HepG2 (cell line): ENCODE measurements at regions not wholly inside any gene's neighbourhood (a gene's known extent, or its start where the extent isn't known, plus 50 kb on each side); places are given as distances from the start of the nearest gene placed in this dataset.
A peak's percentile ranks its signal among the peaks of the same experiment; 100 is the strongest.

Experiments used
- BRD4 ChIP-seq: sonication (generic); formaldehyde crosslinking; IDR thresholded peaks from 2 replicates; pipeline ENCODE4 v1.4.0; 2020; ENCODE audit warnings: missing genetic modification reagents
- ELF4 ChIP-seq: sonication (generic); formaldehyde crosslinking; IDR thresholded peaks from 2 replicates; pipeline ENCODE4 v1.5.0; 2020; ENCODE audit warnings: missing genetic modification reagents, mild to moderate bottlenecking, moderate library complexity, borderline replicate concordance
- HOXA3 ChIP-seq: sonication (generic); formaldehyde crosslinking; IDR thresholded peaks from 2 replicates; pipeline ENCODE4 v1.5.0; 2020; ENCODE audit warnings: missing genetic modification reagents
- KMT2B ChIP-seq: IDR thresholded peaks from 2 replicates; pipeline ENCODE4 v1.6.1; 2016; ENCODE audit warnings: missing genetic modification reagents, missing compliant biosample characterization
- NFKBIZ ChIP-seq: IDR thresholded peaks from 2 replicates; pipeline ENCODE4 v1.6.1; 2018; ENCODE audit warnings: missing genetic modification reagents, missing compliant biosample characterization
- PLSCR1 ChIP-seq: sonication (generic); formaldehyde crosslinking; IDR thresholded peaks from 2 replicates; pipeline ENCODE4 v1.5.0; 2020; ENCODE audit warnings: missing genetic modification reagents, mild to moderate bottlenecking, borderline replicate concordance
- POLR2A ChIP-seq, 2 experiments: IDR thresholded peaks; 2 replicates each; pipeline ENCODE4 v1.6.1; 2011; ENCODE audit warnings: low read depth in 2 of 2, low read length in 2 of 2, mild to moderate bottlenecking in 1 of 2, moderate library complexity in 1 of 2; ENCODE audit not compliant: insufficient read depth in 1 of 2
- SMC3 ChIP-seq: IDR thresholded peaks from 2 replicates; pipeline ENCODE4 v1.6.1; 2011; ENCODE audit warnings: low read length, improper control_type of control experiment
- TBL1XR1 ChIP-seq: fragments of 150-350 bp; IDR thresholded peaks from 2 replicates; pipeline ENCODE4 v1.6.1; 2014; ENCODE audit warnings: borderline replicate concordance, low read length; ENCODE audit not compliant: partially characterized antibody
- ZBTB33 ChIP-seq: sonication (generic); formaldehyde crosslinking; IDR thresholded peaks from 2 replicates; pipeline ENCODE4 v1.4.0; 2020; ENCODE audit warnings: missing genetic modification reagents
- ZBTB38 ChIP-seq: sonication (generic); formaldehyde crosslinking; IDR thresholded peaks from 2 replicates; pipeline ENCODE4 v1.5.1; 2020; ENCODE audit warnings: mild to moderate bottlenecking, missing genetic modification reagents
- ZBTB4 ChIP-seq: sonication (generic); formaldehyde crosslinking; IDR thresholded peaks from 2 replicates; pipeline ENCODE4 v1.4.0; 2020; ENCODE audit warnings: missing genetic modification reagents, mild to moderate bottlenecking, borderline replicate concordance
- ZHX2 ChIP-seq, 2 experiments: sonication (generic) in 1 of 2; formaldehyde crosslinking in 1 of 2; IDR thresholded peaks; 2 replicates each; pipeline versions ENCODE4 v1.6.1 to v1.9.0; 2014 to 2022; ENCODE audit warnings: antibody characterized with exemption in 1 of 2, borderline replicate concordance in 1 of 2, inconsistent platforms in 1 of 2, low read depth in 1 of 2, missing genetic modification reagents in 1 of 2
- ZNF180 ChIP-seq: sonication (generic); formaldehyde crosslinking; IDR thresholded peaks from 2 replicates; pipeline ENCODE4 v1.4.0; 2020; ENCODE audit warnings: low read depth, missing genetic modification reagents, borderline replicate concordance
- ZNF20 ChIP-seq: sonication (generic); formaldehyde crosslinking; IDR thresholded peaks from 2 replicates; pipeline ENCODE4 v1.4.0; 2020; ENCODE audit warnings: mild to moderate bottlenecking, moderate library complexity, missing genetic modification reagents
- ZNF274 ChIP-seq: sonication (generic); formaldehyde crosslinking; IDR thresholded peaks from 2 replicates; pipeline ENCODE4 v1.5.1; 2020; ENCODE audit warnings: mild to moderate bottlenecking, missing genetic modification reagents
- ZNF343 ChIP-seq: sonication (generic); formaldehyde crosslinking; IDR thresholded peaks from 2 replicates; pipeline ENCODE4 v1.4.0; 2020; ENCODE audit warnings: mild to moderate bottlenecking, missing genetic modification reagents
- ZNF430 ChIP-seq: sonication (generic); formaldehyde crosslinking; IDR thresholded peaks from 2 replicates; pipeline ENCODE4 v1.9.0; 2021; ENCODE audit warnings: mild to moderate bottlenecking, missing genetic modification reagents

GRCh38 chr2:180761224-180761623 is 219.2 kb upstream of the UBE2E3 start (continued):
- TF ChIP-seq ZBTB33 (no peak), ZNF343 (no peak), ZNF180 (no peak), ZBTB4 (CRISPR knock-in tag) (no peak), PLSCR1 (CRISPR knock-in tag) (no peak), ZHX2 (IDR thresholded peaks at IDR 0.05; ENCODE audit: low read depth) (0 out of 2 replicates have a peak, but pooled peaks have one; percentile 16), ZHX2 (CRISPR knock-in tag; IDR thresholded peaks at IDR 0.05; ENCODE audit: borderline replicate concordance) (no peak), NFKBIZ (0 out of 2 replicates have a peak, but pooled peaks have one; percentile 50), ZNF274 (CRISPR knock-in tag) (no peak), ZNF430 (CRISPR knock-in tag) (no peak), ZNF20 (no peak), SMC3 (0 out of 2 replicates have a peak, but pooled peaks have one; percentile 22), TBL1XR1 (no peak), BRD4 (CRISPR knock-in tag) (no peak), KMT2B (CRISPR knock-in tag) (no peak), ZBTB38 (no peak), POLR2A (IDR thresholded peaks at IDR 0.05; ENCODE audit: insufficient read depth in 1 of 2, low read depth in 2 of 2, low read length in 2 of 2) (no peak), ELF4 (no peak), HOXA3 (CRISPR knock-in tag) (no peak)
